CD4-positive, alpha-beta T cell (primary cell): ENCODE measurements at regions not wholly inside any gene's neighbourhood (a gene's known extent, or its start where the extent isn't known, plus 50 kb on each side); places are given as distances from the start of the nearest gene placed in this dataset.

Experiments
- ATAC-seq: fragments of 200-7000 bp; cut with Tn5 transposase; one replicate; pipeline ENCODE4 v1.10.0; 2022; ENCODE audit warnings: mild to moderate bottlenecking; ENCODE audit not compliant: poor library complexity
- CTCF ChIA-PET: fragments of 350-600 bp; sonication (Branson Sonifier 250); formaldehyde crosslinking; loops from one replicate; lab custom pipeline; 2021; ENCODE audit warnings: antibody characterized with exemption, inconsistent platforms; lab: Charles Lee
- POLR2A ChIA-PET: fragments of 350-600 bp; sonication (Branson Sonifier 250); formaldehyde crosslinking; loops from one replicate; lab custom pipeline; 2021; ENCODE audit warnings: antibody characterized with exemption, inconsistent platforms; lab: Charles Lee
- DNase-seq, 14 experiments: peaks; one replicate each; pipeline ENCODE4 v3.0.0-alpha.2; 2013 to 2020; ENCODE audit warnings: mixed read lengths in 2 of 14
- H3K27ac ChIP-seq, 2 donors: one replicate each; pipeline versions ENCODE4 v1.5.1 to v1.7.0; 2013; ENCODE audit warnings: low read length in 2 of 2, low read depth in 1 of 2, mild to moderate bottlenecking in 1 of 2
- H3K27me3 ChIP-seq, 2 experiments: 1 replicate in 1 of 2; 2 replicates in 1 of 2; pipeline versions ENCODE4 v1.6.1 to v1.7.0; 2013; ENCODE audit warnings: low read length in 2 of 2, control low read depth in 1 of 2, mild to moderate bottlenecking in 1 of 2, moderate library complexity in 1 of 2; ENCODE audit not compliant: insufficient read depth in 2 of 2, control insufficient read depth in 1 of 2
- H3K36me3 ChIP-seq: one replicate; pipeline ENCODE4 v1.6.1; 2013; ENCODE audit warnings: low read length, control low read depth; ENCODE audit not compliant: insufficient read depth
- H3K4me1 ChIP-seq: one replicate; pipeline ENCODE4 v1.6.1; 2013; ENCODE audit warnings: low read length, control low read depth; ENCODE audit not compliant: insufficient read depth
- H3K4me3 ChIP-seq: one replicate; pipeline ENCODE4 v1.5.1; 2013; ENCODE audit warnings: mild to moderate bottlenecking, low read length, moderate library complexity
- H3K9me3 ChIP-seq, 2 experiments: 1 replicate in 1 of 2; 2 replicates in 1 of 2; pipeline versions ENCODE4 v1.6.1 to v1.7.0; 2013; ENCODE audit warnings: low read length in 2 of 2, mild to moderate bottlenecking in 2 of 2, control low read depth in 1 of 2, moderate library complexity in 1 of 2; ENCODE audit not compliant: control insufficient read depth in 1 of 2, insufficient read depth in 1 of 2
- H3K27ac Mint-ChIP-seq: one replicate; pipeline ENCODE4 v1.8.0; 2020; ENCODE audit warnings: mixed read lengths
- H3K27me3 Mint-ChIP-seq: one replicate; pipeline ENCODE4 v1.8.0; 2021; ENCODE audit warnings: mixed read lengths
- H3K36me3 Mint-ChIP-seq: one replicate; pipeline ENCODE4 v1.8.0; 2021; ENCODE audit warnings: low read depth, mixed read lengths
- H3K4me1 Mint-ChIP-seq: one replicate; pipeline ENCODE4 v1.8.0; 2021; ENCODE audit warnings: low read depth, mixed read lengths
- H3K4me3 Mint-ChIP-seq: one replicate; pipeline ENCODE4 v1.8.0; 2020; ENCODE audit warnings: mild to moderate bottlenecking, mixed read lengths
- H3K9me3 Mint-ChIP-seq: one replicate; pipeline ENCODE4 v1.8.0; 2020; ENCODE audit warnings: mixed read lengths
- CTCF ChIP-seq: fragments of 200-600 bp; IDR thresholded peaks from one replicate; pipeline ENCODE4 v1.8.0; 2022; ENCODE audit warnings: antibody characterized with exemption, mild to moderate bottlenecking
- intact Hi-C, 2 experiments: fragments of 100-400 bp; cut with DNase I in 1 of 2; cut with micrococcal nuclease in 1 of 2; formaldehyde crosslinking; loops; one replicate each; pipeline versions ENCODE4 v1.15.1 to v1.9.0; 2023 to 2025; cut with DNase I, micrococcal nuclease

DNA sequence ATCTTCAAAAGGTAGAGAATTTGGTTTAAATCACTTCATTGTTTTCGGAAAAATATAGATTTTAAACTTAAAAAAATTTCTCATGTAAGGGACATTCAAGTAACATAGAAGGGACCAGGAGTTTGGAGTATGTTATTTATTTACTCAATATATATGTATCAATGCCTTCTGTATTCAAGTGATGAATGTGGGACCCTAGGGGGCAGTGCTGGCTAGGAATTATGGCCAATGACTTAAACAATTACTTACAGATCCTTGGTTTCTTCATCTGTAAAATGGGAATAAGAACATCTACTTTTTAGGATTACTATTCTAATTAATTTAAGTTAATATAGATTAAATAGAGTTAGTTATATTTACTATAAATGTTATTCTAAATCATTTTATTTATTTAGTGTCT lies 886.3 kb upstream of the RBFOX1 start:
- intact Hi-C loops: no loop called here
- Mint-ChIP-seq H3K27ac (no peak overlapping the region), H3K9me3 (peaks cover 10% of the 10 kb centered on the region), H3K36me3 (no peaks in the 10 kb centered on the region), H3K4me3 (no peak overlapping the region), H3K27me3 (no peaks in the 10 kb centered on the region), H3K4me1 (no peaks in the 10 kb centered on the region)
- Histone ChIP-seq H3K27ac (no peak overlapping the region), H3K4me3 (no peak overlapping the region), H3K9me3 (no peaks in the 10 kb centered on the region), H3K27me3 (no peaks in the 10 kb centered on the region), H3K36me3 (no peaks in the 10 kb centered on the region), H3K4me1 (no peaks in the 10 kb centered on the region)
- POLR2A ChIA-PET: no interaction called here
- CTCF ChIA-PET: no interaction called here
- TF ChIP-seq CTCF: no peak
- ATAC-seq (no peak), DNase-seq (no peak)

DNA sequence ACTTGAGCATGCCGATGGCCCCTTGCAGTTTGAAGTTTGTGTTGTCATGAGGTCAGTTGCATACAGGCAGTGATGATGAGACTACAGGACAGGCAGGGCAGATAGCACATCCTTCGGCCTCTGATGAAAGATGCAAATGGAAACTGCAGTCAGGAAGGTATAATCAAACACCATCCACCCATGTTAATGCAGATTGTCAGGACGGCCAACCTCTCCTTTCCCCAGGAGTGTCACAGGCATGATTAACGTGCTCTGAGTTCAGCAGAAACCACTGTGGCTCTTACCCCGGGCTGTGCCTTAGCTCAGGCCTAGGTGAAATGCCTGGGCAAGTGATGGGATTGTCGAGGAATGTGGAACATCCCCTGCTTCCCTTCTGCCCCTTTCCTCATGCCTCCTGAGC lies 893.5 kb upstream of the RBFOX1 start:
- ATAC-seq (no peak), DNase-seq (no peak)
- POLR2A ChIA-PET: no interaction called here
- no peaks in the 10 kb centered on the region for H3K36me3 Mint-ChIP-seq
- no peak overlapping the region for H3K4me3 ChIP-seq
- peaks cover 0 to 13% of the 10 kb centered on the region in 2 experiments for H3K9me3 ChIP-seq
- H3K4me3 Mint-ChIP-seq: no peak overlapping the region
- no peak overlapping the region for H3K27ac ChIP-seq
- H3K27me3 ChIP-seq: no peaks in the 10 kb centered on the region
- H3K27ac Mint-ChIP-seq: no peak overlapping the region
- intact Hi-C loops: no loop called here
- no peaks in the 10 kb centered on the region for H3K27me3 Mint-ChIP-seq
- CTCF ChIA-PET: no interaction called here
- no peaks in the 10 kb centered on the region for H3K4me1 ChIP-seq
- H3K4me1 Mint-ChIP-seq: no peaks in the 10 kb centered on the region
- TF ChIP-seq CTCF: no peak
- peaks cover 9% of the 10 kb centered on the region for H3K9me3 Mint-ChIP-seq
- no peaks in the 10 kb centered on the region for H3K36me3 ChIP-seq

- no peaks in the 10 kb centered on the region for H3K4me1 ChIP-seq
- H3K4me3 ChIP-seq: no peak overlapping the region
- Mint-ChIP-seq H3K27ac (no peak overlapping the region), H3K4me3 (no peak overlapping the region), H3K36me3 (no peaks in the 10 kb centered on the region), H3K4me1 (no peaks in the 10 kb centered on the region), H3K27me3 (no peaks in the 10 kb centered on the region), H3K9me3 (peaks cover 10% of the 10 kb centered on the region)
- intact Hi-C loops: no loop called here
- TF ChIP-seq CTCF: no peak
- POLR2A ChIA-PET: no interaction called here
- no peaks in the 10 kb centered on the region for H3K27me3 ChIP-seq
- DNase-seq (no peak), ATAC-seq (no peak)
- no peak overlapping the region for H3K27ac ChIP-seq
- no peaks in the 10 kb centered on the region for H3K36me3 ChIP-seq
- H3K9me3 ChIP-seq: peaks cover 0 to 11% of the 10 kb centered on the region in 2 experiments
- CTCF ChIA-PET: no interaction called here
These were observed 903.8 kb upstream of the RBFOX1 start for GRCh38 chr16:6428861-6429260.
